Stomach (tissue), 8 donors: ENCODE measurements at regions not wholly inside any gene's neighbourhood (a gene's known extent, or its start where the extent isn't known, plus 50 kb on each side); places are given as distances from the start of the nearest gene placed in this dataset.

Experiments
- DNase-seq, 2 donors: peaks; one replicate each; pipeline versions ENCODE4 v3.0.0 to v3.0.0-alpha.2; 2013 to 2019
- H3K27ac ChIP-seq, 5 donors: fragments of 200-600 bp in 4 of 5; sonication (generic) in 4 of 5; one replicate each; pipeline ENCODE4 v1.5.1; 2013 to 2019; ENCODE audit warnings: mild to moderate bottlenecking in 1 of 5, moderate library complexity in 1 of 5
- H3K27me3 ChIP-seq, 3 donors: fragments of 200-600 bp; sonication (generic); one replicate each; pipeline ENCODE4 v1.5.1; 2017 to 2019; ENCODE audit warnings: mixed run types in 1 of 3
- H3K36me3 ChIP-seq, 4 donors: fragments of 200-600 bp; sonication (generic); 1 replicate in 3 of 4; 2 replicates in 1 of 4; pipeline ENCODE4 v1.5.1; 2016 to 2019
- H3K4me1 ChIP-seq, 4 donors: fragments of 200-600 bp; sonication (generic); one replicate each; pipeline ENCODE4 v1.5.1; 2016 to 2019
- H3K4me3 ChIP-seq, 4 donors: fragments of 200-600 bp; sonication (generic) in 3 of 4; one replicate each; pipeline ENCODE4 v1.5.1; 2016 to 2019; ENCODE audit warnings: mild to moderate bottlenecking in 1 of 4
- H3K9me3 ChIP-seq, 4 donors: fragments of 200-600 bp; sonication (generic); one replicate each; pipeline ENCODE4 v1.5.1; 2016 to 2019
- EP300 ChIP-seq: sonication (generic); formaldehyde crosslinking; IDR thresholded peaks from one replicate; pipeline ENCODE4 v1.6.1; 2017; ENCODE audit warnings: antibody characterized with exemption
- POLR2A ChIP-seq, 4 donors: fragments of 450-650 bp; IDR thresholded peaks; one replicate each; pipeline ENCODE4 v1.6.1; 2016; ENCODE audit warnings: antibody characterized with exemption in 4 of 4, control low read depth in 2 of 4, mild to moderate bottlenecking in 1 of 4, moderate library complexity in 1 of 4
- POLR2AphosphoS5 ChIP-seq, 3 donors: sonication (generic); formaldehyde crosslinking; IDR thresholded peaks; one replicate each; pipeline ENCODE4 v1.6.1; 2016; ENCODE audit warnings: antibody characterized with exemption in 3 of 3
- WGBS, 5 donors: extraction: QIAGEN DNeasy Blood & Tissue Kit in 3 of 5; methylation state at CpG; one replicate each; pipeline versions ENCODE4 v1.1.5 to v1.1.7; 2013 to 2018; 5-methylcytosine and 5-hydroxymethylcytosine counted together
- intact Hi-C: fragments of 100-400 bp; cut with DNase I; formaldehyde crosslinking; loops from one replicate; pipeline ENCODE4 v1.15.1; 2023; ENCODE audit warnings: low total_unique reads
- TF ChIP-seq, protein P1 (sequence below), 7 experiments: fragments of 450-650 bp in 4 of 7; fragments of 200-600 bp in 3 of 7; sonication (generic) in 3 of 7; IDR thresholded peaks; one replicate each; pipeline ENCODE4 v1.5.1; 2016 to 2019; ENCODE audit warnings: antibody characterized with exemption in 7 of 7, control low read depth in 2 of 7, mild to moderate bottlenecking in 1 of 7
- donor health status: healthy with polysubstance abuse.
- donor health status: Bipolar disorder and iron deficiency.
- donor health status: healthy.

GRCh38 chr12:76247992-76248391 lies 100.2 kb downstream of the BBS10 start:
- Histone ChIP-seq H3K4me1 (no peaks in the 10 kb centered on the region), H3K36me3 (no peaks in the 10 kb centered on the region), H3K9me3 (no peaks in the 10 kb centered on the region), H3K4me3 (no peak overlapping the region), H3K27ac (no peak overlapping the region), H3K27me3 (no peaks in the 10 kb centered on the region)
- 71 to 88% (median 78%) methylated on average over 1 of the region's 1 CpG for WGBS, 5 donors
- no peak for DNase-seq
- TF ChIP-seq POLR2A (IDR thresholded peaks at IDR 0.05) = no peak
- intact Hi-C loops = no loop called here

GRCh38 chr12:76247026-76247646 lies 101.1 kb downstream of the BBS10 start:
- 65 to 85% (median 80%) methylated on average over 4 of the region's 4 CpGs for WGBS, 5 donors
- no peak overlapping the region for H3K27ac ChIP-seq

GRCh38 chr12:76246611-76247010 lies 101.6 kb downstream of the BBS10 start:
- Histone ChIP-seq H3K4me1 (no peaks in the 10 kb centered on the region), H3K27ac (no peak overlapping the region), H3K4me3 (no peak overlapping the region), H3K36me3 (no peaks in the 10 kb centered on the region), H3K27me3 (no peaks in the 10 kb centered on the region), H3K9me3 (no peaks in the 10 kb centered on the region)
- WGBS, 5 donors = 61 to 70% (median 64%) methylated on average over 2 of the region's 2 CpGs
- intact Hi-C loops = no loop called here
- TF ChIP-seq EP300 (no peak), POLR2A (IDR thresholded peaks at IDR 0.05) (no peak), POLR2AphosphoS5 (IDR thresholded peaks at IDR 0.05) (no peak)
- TF ChIP-seq, protein P1, sequence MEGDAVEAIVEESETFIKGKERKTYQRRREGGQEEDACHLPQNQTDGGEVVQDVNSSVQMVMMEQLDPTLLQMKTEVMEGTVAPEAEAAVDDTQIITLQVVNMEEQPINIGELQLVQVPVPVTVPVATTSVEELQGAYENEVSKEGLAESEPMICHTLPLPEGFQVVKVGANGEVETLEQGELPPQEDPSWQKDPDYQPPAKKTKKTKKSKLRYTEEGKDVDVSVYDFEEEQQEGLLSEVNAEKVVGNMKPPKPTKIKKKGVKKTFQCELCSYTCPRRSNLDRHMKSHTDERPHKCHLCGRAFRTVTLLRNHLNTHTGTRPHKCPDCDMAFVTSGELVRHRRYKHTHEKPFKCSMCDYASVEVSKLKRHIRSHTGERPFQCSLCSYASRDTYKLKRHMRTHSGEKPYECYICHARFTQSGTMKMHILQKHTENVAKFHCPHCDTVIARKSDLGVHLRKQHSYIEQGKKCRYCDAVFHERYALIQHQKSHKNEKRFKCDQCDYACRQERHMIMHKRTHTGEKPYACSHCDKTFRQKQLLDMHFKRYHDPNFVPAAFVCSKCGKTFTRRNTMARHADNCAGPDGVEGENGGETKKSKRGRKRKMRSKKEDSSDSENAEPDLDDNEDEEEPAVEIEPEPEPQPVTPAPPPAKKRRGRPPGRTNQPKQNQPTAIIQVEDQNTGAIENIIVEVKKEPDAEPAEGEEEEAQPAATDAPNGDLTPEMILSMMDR (IDR thresholded peaks at IDR 0.05) = no peak
- no peak for DNase-seq

More at GRCh38 chr12:76247026-76247646, 101.1 kb downstream of the BBS10 start:
- intact Hi-C loops = no loop called here
- H3K4me1 ChIP-seq = no peaks in the 10 kb centered on the region
- H3K27me3 ChIP-seq = no peaks in the 10 kb centered on the region
- no peaks in the 10 kb centered on the region for H3K9me3 ChIP-seq
- DNase-seq = no peak
- no peak for TF ChIP-seq POLR2A (IDR thresholded peaks at IDR 0.05)
- H3K36me3 ChIP-seq = no peaks in the 10 kb centered on the region
- no peak overlapping the region for H3K4me3 ChIP-seq

DNA sequence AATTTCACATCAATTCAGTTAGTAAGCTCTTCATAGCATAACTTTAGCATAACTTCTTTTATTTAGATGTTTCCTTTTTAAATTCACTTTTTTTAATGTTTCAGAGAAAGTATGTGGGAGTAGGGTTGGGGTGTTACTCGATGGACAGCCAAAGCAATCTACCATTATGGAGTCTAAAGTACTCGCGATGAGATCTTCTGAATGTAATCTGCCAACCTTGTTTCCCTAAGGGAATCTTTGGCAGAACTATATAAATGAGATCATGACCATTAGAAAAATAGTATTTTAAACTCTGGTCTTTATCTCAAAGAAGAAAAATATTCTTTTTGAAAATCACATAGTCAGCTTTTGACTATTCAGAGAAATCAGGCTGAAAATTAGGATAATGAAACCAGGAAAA lies 103.9 kb downstream of the BBS10 start:
- H3K36me3 ChIP-seq = no peaks in the 10 kb centered on the region
- H3K4me3 ChIP-seq = no peak overlapping the region
- 86 to 98% (median 93%) methylated on average over 3 of the region's 3 CpGs for WGBS, 5 donors
- TF ChIP-seq, protein P1 (IDR thresholded peaks at IDR 0.05) = no peak
- TF ChIP-seq POLR2A (IDR thresholded peaks at IDR 0.05) (no peak), POLR2AphosphoS5 (IDR thresholded peaks at IDR 0.05) (no peak), EP300 (no peak)
- no peaks in the 10 kb centered on the region for H3K27me3 ChIP-seq
- intact Hi-C loops = no loop called here
- peak in 1 of 2 donors; percentile 64 for DNase-seq
- H3K4me1 ChIP-seq = no peaks in the 10 kb centered on the region
- H3K27ac ChIP-seq = no peak overlapping the region
- H3K9me3 ChIP-seq = no peaks in the 10 kb centered on the region

GRCh38 chr12:76242813-76243550 lies 105.2 kb downstream of the BBS10 start:
- Histone ChIP-seq H3K27ac (no peak overlapping the region), H3K4me3 (no peak overlapping the region), H3K4me1 (no peaks in the 10 kb centered on the region), H3K27me3 (no peaks in the 10 kb centered on the region), H3K9me3 (no peaks in the 10 kb centered on the region), H3K36me3 (no peaks in the 10 kb centered on the region)
- TF ChIP-seq, protein P1 (IDR thresholded peaks at IDR 0.05) = no peak
- TF ChIP-seq POLR2A (IDR thresholded peaks at IDR 0.05) (no peak), EP300 (no peak), POLR2AphosphoS5 (IDR thresholded peaks at IDR 0.05) (no peak)
- no peak for DNase-seq
- intact Hi-C loops = no loop called here
- WGBS, 5 donors = 76 to 93% (median 81%) methylated on average over 2 of the region's 2 CpGs
